Naive thymus-derived CD8-positive, alpha-beta T cell (primary cell): ENCODE measurements at regions not wholly inside any gene's neighbourhood (a gene's known extent, or its start where the extent isn't known, plus 50 kb on each side); places are given as distances from the start of the nearest gene placed in this dataset.

Source experiments
- ATAC-seq, 2 donors: fragments of 150-1000 bp; cut with Tn5 transposase in 1 of 2; sonication (Bioruptor Pico), chemical (Tn5 transposase) in 1 of 2; 1 replicate in 1 of 2; 2 replicates in 1 of 2; pipeline ENCODE4 v1.10.0; 2021; ENCODE audit warnings: mild to moderate bottlenecking in 2 of 2, moderate library complexity in 2 of 2
- POLR2A ChIA-PET: fragments of 350-600 bp; sonication (Branson Sonifier 250); formaldehyde crosslinking; loops from one replicate; lab custom pipeline; 2021; ENCODE audit warnings: antibody characterized with exemption; lab: Charles Lee
- DNase-seq, 10 donors: peaks; one replicate each; pipeline versions ENCODE4 v3.0.0 to v3.0.0-alpha.2; 2020 to 2022
- H3K27ac Mint-ChIP-seq, 10 donors: one replicate each; pipeline ENCODE4 v1.8.0; 2020 to 2022; ENCODE audit warnings: mild to moderate bottlenecking in 10 of 10, mixed read lengths in 10 of 10, moderate library complexity in 4 of 10, inconsistent platforms in 1 of 10
- H3K27me3 Mint-ChIP-seq, 5 donors: one replicate each; pipeline ENCODE4 v1.8.0; 2021 to 2022; ENCODE audit warnings: mixed read lengths in 5 of 5
- H3K36me3 Mint-ChIP-seq, 3 donors: one replicate each; pipeline ENCODE4 v1.8.0; 2020 to 2022; ENCODE audit warnings: mixed read lengths in 3 of 3, mild to moderate bottlenecking in 2 of 3, inconsistent platforms in 1 of 3
- H3K4me1 Mint-ChIP-seq, 4 donors: one replicate each; pipeline ENCODE4 v1.8.0; 2021 to 2022; ENCODE audit warnings: mixed read lengths in 4 of 4
- H3K4me3 Mint-ChIP-seq, 10 donors: one replicate each; pipeline ENCODE4 v1.8.0; 2020 to 2022; ENCODE audit warnings: mild to moderate bottlenecking in 10 of 10, mixed read lengths in 10 of 10, moderate library complexity in 6 of 10, inconsistent platforms in 1 of 10
- H3K9me3 Mint-ChIP-seq, 9 donors: one replicate each; pipeline ENCODE4 v1.8.0; 2020 to 2022; ENCODE audit warnings: mixed read lengths in 9 of 9, mild to moderate bottlenecking in 3 of 9, inconsistent platforms in 1 of 9, moderate library complexity in 1 of 9

DNA sequence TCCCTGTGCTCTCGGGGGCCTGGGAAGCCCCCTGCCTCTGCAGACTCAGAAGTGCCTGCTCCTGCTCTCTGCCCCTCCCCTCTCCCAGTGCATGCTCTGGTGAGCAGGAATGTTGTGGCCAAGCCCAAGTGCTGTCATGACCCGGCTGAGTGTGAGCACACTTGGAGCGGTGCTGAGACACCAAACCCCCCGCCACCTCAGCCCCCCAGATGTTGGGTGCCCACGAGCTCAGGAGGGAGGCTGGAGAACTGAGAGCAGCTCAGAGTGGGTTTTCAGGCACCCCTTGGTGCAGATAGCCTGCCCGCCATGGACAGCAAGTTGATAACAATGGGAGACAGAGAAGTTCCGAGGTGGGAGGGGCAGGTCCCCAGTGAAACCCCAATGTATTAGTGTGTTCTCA, 477.4 kb downstream of the ACTRT1 start:
- Mint-ChIP-seq H3K4me1 (peaks cover 0 to 2% (median 0%) of the 10 kb centered on the region in 4 donors), H3K36me3 (no peaks in the 10 kb centered on the region), H3K27me3 (no peaks in the 10 kb centered on the region), H3K27ac (no peak overlapping the region), H3K9me3 (peaks cover 0 to 4% (median 0%) of the 10 kb centered on the region in 9 donors), H3K4me3 (no peak overlapping the region)
- DNase-seq = no peak
- POLR2A ChIA-PET = no interaction called here
- ATAC-seq = no peak

DNA sequence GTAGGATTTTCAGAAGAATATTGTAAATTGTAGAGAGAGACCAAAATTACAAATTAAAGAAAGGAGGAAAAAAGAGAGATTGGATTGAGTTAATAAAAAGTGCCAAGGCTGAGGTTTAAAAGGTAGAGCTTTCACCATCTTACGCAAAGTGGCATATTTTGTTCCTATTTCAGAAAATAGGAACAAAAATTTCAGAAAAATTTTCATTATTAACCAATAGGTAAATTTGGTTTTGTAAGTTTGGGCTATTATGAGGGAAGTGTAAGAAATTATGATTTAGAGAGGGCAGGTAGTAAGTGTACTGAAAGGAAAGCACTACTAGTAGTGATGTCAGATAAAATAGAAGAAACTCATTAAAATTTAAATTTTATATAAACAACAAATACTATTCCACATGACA, 479.7 kb downstream of the ACTRT1 start:
- H3K36me3 Mint-ChIP-seq = no peaks in the 10 kb centered on the region
- POLR2A ChIA-PET = no interaction called here
- DNase-seq (no peak), ATAC-seq (no peak)
- H3K4me1 Mint-ChIP-seq = no peaks in the 10 kb centered on the region
- H3K27me3 Mint-ChIP-seq = no peaks in the 10 kb centered on the region
- H3K9me3 Mint-ChIP-seq = peaks cover 0 to 9% (median 0%) of the 10 kb centered on the region in 9 donors
- H3K27ac Mint-ChIP-seq = peak overlapping the region in 1 of 10 donors; percentile 22
- H3K4me3 Mint-ChIP-seq = no peak overlapping the region

DNA sequence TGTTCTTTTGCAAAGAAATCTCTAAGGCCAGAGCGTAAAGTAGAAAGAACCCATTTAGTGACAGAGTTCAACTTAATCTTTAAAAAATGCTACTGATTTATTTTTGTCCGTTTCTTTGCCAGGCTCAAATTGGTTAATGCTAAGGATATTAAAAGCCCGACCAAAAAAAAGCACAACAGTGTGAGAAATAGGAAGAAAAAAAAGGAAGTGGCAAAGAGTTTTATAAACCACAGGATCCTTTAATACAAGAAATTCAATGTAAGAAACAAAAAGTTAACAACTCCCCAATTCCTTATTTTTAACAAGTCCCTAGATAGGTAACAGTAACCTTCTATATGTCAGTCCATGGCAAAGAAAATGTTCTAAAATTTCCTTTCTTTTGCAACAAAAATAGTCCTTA, 480.4 kb downstream of the ACTRT1 start:
- Mint-ChIP-seq H3K27ac (peak overlapping the region in 1 of 10 donors; percentile 22), H3K36me3 (no peaks in the 10 kb centered on the region), H3K4me3 (no peak overlapping the region), H3K9me3 (peaks cover 0 to 9% (median 0%) of the 10 kb centered on the region in 9 donors), H3K27me3 (no peaks in the 10 kb centered on the region), H3K4me1 (no peaks in the 10 kb centered on the region)
- POLR2A ChIA-PET = no interaction called here
- DNase-seq = no peak
- no peak for ATAC-seq

DNA sequence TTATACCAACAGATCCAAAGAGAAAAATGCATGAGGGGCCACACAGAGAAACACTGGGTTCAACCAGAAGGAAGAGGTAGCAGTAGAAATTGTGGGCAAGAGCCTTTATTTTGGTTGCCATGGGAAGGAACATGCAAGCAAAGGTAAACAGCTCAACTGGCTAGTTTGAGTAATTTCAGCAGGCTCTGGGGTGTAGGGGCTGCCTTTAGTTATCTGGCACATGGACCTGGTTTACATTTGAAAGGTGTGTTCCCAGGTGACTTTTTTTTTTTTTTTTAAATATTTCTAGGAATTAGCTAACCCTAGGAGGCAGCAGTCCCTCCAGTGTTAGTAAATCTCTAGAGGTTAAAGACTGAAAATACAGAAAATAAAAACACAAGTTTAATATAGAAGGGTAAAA, 481.9 kb downstream of the ACTRT1 start:
- ATAC-seq = no peak
- no peaks in the 10 kb centered on the region for H3K36me3 Mint-ChIP-seq
- no peak overlapping the region for H3K27ac Mint-ChIP-seq
- H3K27me3 Mint-ChIP-seq = no peaks in the 10 kb centered on the region
- H3K9me3 Mint-ChIP-seq = peaks cover 0 to 9% (median 0%) of the 10 kb centered on the region in 9 donors
- no peaks in the 10 kb centered on the region for H3K4me1 Mint-ChIP-seq
- H3K4me3 Mint-ChIP-seq = no peak overlapping the region
- DNase-seq = no peak
- POLR2A ChIA-PET = no interaction called here

DNA sequence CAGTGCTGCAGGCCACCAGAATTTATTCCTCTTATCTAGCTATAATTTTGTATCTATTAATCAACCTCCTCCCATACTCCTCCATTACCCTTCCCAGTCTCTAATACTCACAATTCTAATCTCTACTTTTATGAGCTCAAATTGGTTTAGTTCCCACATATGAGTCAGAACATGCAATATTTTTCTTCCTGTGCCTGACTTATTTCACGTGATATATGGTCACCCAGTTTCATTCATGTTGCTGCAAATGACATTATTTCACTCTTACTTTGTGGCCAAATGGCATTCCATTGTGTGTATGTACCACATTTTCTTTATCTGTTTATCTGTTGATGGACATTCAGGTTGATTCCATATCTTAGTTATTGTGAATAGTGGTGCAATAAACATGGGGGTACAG, 483.5 kb downstream of the ACTRT1 start:
- Mint-ChIP-seq H3K4me3 (no peak overlapping the region), H3K9me3 (peaks cover 0 to 5% (median 0%) of the 10 kb centered on the region in 9 donors), H3K4me1 (no peaks in the 10 kb centered on the region), H3K27ac (no peak overlapping the region), H3K27me3 (no peaks in the 10 kb centered on the region), H3K36me3 (no peaks in the 10 kb centered on the region)
- ATAC-seq = no peak
- POLR2A ChIA-PET = no interaction called here
- no peak for DNase-seq

DNA sequence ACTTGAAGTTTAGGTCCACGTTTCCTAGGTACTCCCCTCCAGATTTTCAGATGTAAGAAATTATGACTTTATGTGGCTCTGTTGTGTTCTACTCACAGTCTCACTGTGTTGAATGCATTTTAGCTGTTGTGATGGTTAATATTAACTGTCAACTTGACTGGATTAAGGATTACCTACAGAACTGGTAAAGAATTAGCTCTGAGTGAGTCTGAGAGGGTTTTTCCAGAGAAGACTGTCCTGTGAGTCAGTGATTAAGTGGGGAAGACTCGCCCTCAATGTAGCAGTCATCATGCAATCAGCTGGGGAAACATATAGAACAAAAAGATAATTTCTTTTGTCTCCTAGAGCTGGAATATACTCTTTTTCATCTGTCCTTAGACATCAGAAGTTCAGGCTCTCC, 493.4 kb downstream of the ACTRT1 start:
- Mint-ChIP-seq H3K4me3 (no peak overlapping the region), H3K4me1 (peaks cover 0 to 2% (median 0%) of the 10 kb centered on the region in 4 donors), H3K27me3 (no peaks in the 10 kb centered on the region), H3K27ac (no peak overlapping the region), H3K36me3 (no peaks in the 10 kb centered on the region), H3K9me3 (peaks cover 0 to 8% (median 1%) of the 10 kb centered on the region in 9 donors)
- DNase-seq (no peak), ATAC-seq (no peak)
- POLR2A ChIA-PET = no interaction called here

DNA sequence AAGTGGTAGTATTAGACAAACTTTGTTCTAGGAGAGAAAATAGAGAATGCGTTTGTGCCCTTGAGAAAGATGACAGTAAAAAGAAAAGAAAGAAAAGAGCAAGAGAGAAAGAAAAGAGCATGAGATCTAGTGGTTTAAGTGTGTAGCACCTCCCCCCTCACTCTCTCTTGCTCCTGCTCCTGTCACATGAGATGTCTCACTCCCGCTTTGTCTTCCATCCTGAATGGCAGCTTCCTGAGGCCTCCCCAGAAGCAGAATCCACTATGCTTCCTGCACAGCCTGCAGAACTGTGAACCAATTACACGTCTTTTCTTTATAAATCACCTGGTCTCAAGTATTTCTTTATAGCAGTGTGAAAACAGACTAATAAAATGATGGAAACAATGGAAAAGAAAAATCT, 499.6 kb downstream of the ACTRT1 start:
- Mint-ChIP-seq H3K4me3 (no peak overlapping the region), H3K27me3 (no peaks in the 10 kb centered on the region), H3K9me3 (peaks cover 0 to 3% (median 0%) of the 10 kb centered on the region in 9 donors), H3K27ac (no peak overlapping the region), H3K4me1 (peaks cover 0 to 2% (median 0%) of the 10 kb centered on the region in 4 donors), H3K36me3 (no peaks in the 10 kb centered on the region)
- DNase-seq (no peak), ATAC-seq (no peak)
- POLR2A ChIA-PET = no interaction called here

DNA sequence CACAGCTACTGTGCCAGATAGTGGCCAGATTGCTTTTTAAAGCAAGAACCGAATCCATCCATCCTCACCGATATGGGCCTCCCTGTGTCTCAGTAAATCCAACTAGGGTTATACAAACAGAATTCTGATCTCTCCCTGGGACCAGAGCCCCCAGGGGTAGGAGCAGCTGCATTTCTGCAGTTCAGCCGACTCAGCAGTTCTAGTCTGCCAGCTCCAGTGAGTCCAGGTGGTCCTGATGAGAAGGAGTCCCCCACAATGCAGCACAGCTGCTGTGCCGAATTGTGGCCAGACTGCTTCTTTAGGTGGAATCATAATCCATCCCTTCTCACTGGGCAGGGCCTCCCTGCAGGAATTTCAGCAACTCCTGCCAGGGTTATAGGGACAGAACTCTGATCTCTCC, 532.9 kb downstream of the ACTRT1 start:
- DNase-seq (no peak), ATAC-seq (no peak)
- peaks cover 0 to 18% (median 4%) of the 10 kb centered on the region in 9 donors for H3K9me3 Mint-ChIP-seq
- POLR2A ChIA-PET = no interaction called here
- H3K27me3 Mint-ChIP-seq = no peaks in the 10 kb centered on the region
- H3K4me3 Mint-ChIP-seq = no peak overlapping the region
- H3K4me1 Mint-ChIP-seq = no peaks in the 10 kb centered on the region
- no peak overlapping the region for H3K27ac Mint-ChIP-seq
- no peaks in the 10 kb centered on the region for H3K36me3 Mint-ChIP-seq

DNA sequence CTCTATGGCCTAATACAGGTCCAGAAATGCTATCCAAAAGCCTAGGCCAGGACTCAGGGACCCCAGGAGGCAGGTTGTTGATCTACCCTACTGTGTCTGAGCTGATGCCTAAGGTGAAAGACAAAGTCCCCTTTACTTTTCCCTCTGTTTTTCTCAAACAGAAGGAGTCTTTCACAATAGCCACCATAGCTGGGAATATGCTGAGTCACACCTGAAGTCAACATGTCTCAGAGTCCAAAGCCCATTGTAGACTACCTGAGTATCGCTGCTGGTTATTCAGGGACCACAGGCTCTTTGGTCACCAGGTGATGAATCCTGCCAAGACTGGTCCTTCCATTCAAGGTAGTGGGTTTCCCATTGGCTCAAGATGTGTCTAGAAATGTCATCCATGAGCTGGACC, 562.2 kb downstream of the ACTRT1 start:
- H3K27ac Mint-ChIP-seq = no peak overlapping the region
- no peak for ATAC-seq
- POLR2A ChIA-PET = no interaction called here
- DNase-seq = no peak
- peaks cover 0 to 4% (median 0%) of the 10 kb centered on the region in 3 donors for H3K36me3 Mint-ChIP-seq
- H3K4me1 Mint-ChIP-seq = no peaks in the 10 kb centered on the region
- peaks cover 0 to 27% (median 10%) of the 10 kb centered on the region in 9 donors for H3K9me3 Mint-ChIP-seq
- no peak overlapping the region for H3K4me3 Mint-ChIP-seq
- H3K27me3 Mint-ChIP-seq = no peaks in the 10 kb centered on the region

DNA sequence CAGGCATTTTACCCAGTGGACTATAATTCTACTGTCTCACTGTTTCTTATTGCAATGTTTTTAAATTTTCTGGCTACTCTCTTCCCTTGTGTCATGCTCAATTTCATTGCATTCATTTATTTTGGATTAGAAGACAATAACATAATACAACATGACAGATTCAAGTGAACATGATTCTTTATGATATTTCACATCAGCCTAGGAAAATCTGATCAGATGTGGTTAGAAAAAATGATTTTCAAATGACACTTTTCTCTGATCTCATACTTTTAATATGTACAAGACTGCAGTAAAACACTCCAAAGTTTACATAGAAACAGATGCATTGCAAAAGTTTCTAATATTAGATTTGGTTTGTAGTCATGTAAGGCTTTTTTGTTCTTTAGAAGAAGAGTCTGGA, 586.0 kb downstream of the ACTRT1 start:
- Mint-ChIP-seq H3K36me3 (no peaks in the 10 kb centered on the region), H3K4me3 (no peak overlapping the region), H3K27me3 (no peaks in the 10 kb centered on the region), H3K4me1 (no peaks in the 10 kb centered on the region), H3K9me3 (peaks cover 0 to 3% (median 0%) of the 10 kb centered on the region in 9 donors), H3K27ac (no peak overlapping the region)
- ATAC-seq = no peak
- POLR2A ChIA-PET = no interaction called here
- no peak for DNase-seq

DNA sequence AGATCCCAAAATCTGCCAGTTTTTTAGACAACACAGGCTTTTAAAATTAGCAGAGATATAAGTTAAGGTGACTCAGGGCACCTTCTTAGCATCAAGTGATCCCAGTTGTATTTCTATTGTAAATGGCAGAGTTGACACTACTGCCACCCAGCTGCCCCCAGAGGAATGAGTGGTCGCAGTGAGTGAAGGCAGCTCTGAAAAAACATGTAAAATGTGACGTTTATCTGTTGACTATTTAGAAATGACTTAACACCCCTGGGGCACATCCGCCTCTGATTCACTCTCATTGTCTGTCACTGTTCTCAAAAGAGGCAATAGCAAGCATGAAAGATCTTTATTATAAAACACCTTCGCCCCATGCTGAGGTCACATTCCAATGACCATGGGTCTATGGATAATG, 592.4 kb downstream of the ACTRT1 start:
- POLR2A ChIA-PET = no interaction called here
- Mint-ChIP-seq H3K9me3 (peaks cover 0 to 9% (median 0%) of the 10 kb centered on the region in 9 donors), H3K36me3 (no peaks in the 10 kb centered on the region), H3K4me3 (no peak overlapping the region), H3K4me1 (no peaks in the 10 kb centered on the region), H3K27ac (no peak overlapping the region), H3K27me3 (no peaks in the 10 kb centered on the region)
- no peak for DNase-seq
- no peak for ATAC-seq

DNA sequence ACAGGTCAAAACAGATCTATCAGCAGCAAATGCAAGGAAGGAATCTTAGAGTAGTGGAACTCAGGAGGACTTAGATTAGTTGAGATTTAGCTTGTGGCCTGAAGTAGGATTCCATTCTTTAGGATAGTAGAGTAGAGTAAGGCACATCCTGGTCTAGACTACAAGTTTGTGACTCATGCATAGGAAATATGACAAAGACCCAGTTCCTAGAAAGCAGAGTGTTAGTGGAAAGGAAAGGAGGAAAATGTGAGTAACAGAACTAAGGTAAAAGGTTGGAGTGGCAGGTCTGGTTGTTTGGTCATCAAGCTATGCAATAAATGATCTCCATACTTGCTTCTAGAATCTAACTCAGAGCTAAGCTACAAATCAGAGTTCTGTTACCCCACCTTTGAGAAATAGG, 595.0 kb downstream of the ACTRT1 start:
- no peaks in the 10 kb centered on the region for H3K36me3 Mint-ChIP-seq
- H3K4me1 Mint-ChIP-seq = no peaks in the 10 kb centered on the region
- ATAC-seq (no peak), DNase-seq (no peak)
- H3K4me3 Mint-ChIP-seq = no peak overlapping the region
- peaks cover 0 to 6% (median 0%) of the 10 kb centered on the region in 9 donors for H3K9me3 Mint-ChIP-seq
- no peaks in the 10 kb centered on the region for H3K27me3 Mint-ChIP-seq
- POLR2A ChIA-PET = no interaction called here
- no peak overlapping the region for H3K27ac Mint-ChIP-seq

DNA sequence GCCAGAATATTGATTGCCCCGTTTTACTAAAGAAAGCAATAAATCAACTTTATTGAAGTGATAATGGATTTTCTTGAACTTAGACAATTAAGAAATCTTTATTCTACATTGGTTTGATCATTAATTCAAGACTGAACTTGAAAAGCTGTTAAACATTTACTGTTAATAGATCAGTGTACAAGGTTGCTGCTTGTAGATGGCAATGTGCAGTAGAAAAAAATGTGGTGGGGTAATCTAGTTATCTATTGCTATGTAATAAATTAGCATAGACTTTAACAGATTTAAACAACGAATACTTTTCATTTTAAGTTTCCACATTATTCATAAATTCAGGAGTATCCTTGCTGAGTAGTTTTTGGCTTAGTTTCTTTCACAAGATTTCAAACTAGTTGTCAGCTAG, 612.5 kb downstream of the ACTRT1 start:
- POLR2A ChIA-PET = no interaction called here
- Mint-ChIP-seq H3K27ac (no peak overlapping the region), H3K9me3 (no peaks in the 10 kb centered on the region), H3K4me1 (no peaks in the 10 kb centered on the region), H3K4me3 (no peak overlapping the region), H3K36me3 (no peaks in the 10 kb centered on the region), H3K27me3 (no peaks in the 10 kb centered on the region)
- no peak for ATAC-seq
- DNase-seq = no peak

DNA sequence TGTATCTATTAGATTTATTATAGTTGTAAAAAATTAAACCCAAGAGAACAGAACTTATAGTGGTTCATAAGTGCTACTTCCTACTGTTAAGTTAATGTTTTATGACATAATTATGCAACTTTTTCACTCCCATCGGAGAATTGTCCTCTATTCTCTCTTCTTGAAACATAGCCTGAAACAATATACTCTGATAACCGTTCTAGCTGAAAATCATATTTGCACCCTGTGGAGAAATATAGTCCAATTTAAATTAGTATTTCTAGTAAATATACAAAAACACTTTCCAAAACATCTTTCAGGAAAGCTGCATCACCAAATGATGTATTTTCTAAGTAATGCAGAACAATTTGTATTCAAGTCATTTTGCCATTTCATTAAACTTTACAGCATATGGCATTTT, 586.4 kb downstream of the PRR32 start:
- Mint-ChIP-seq H3K4me3 (no peak overlapping the region), H3K27me3 (no peaks in the 10 kb centered on the region), H3K36me3 (no peaks in the 10 kb centered on the region), H3K9me3 (peaks cover 0 to 6% (median 0%) of the 10 kb centered on the region in 9 donors), H3K4me1 (no peaks in the 10 kb centered on the region), H3K27ac (no peak overlapping the region)
- DNase-seq = no peak
- no peak for ATAC-seq
- POLR2A ChIA-PET = no interaction called here
